ENCODE measurements at regions not wholly inside any gene's neighbourhood (a gene's known extent, or its start where the extent isn't known, plus 50 kb on each side); places are given as distances from the start of the nearest gene placed in this dataset.

DNA sequence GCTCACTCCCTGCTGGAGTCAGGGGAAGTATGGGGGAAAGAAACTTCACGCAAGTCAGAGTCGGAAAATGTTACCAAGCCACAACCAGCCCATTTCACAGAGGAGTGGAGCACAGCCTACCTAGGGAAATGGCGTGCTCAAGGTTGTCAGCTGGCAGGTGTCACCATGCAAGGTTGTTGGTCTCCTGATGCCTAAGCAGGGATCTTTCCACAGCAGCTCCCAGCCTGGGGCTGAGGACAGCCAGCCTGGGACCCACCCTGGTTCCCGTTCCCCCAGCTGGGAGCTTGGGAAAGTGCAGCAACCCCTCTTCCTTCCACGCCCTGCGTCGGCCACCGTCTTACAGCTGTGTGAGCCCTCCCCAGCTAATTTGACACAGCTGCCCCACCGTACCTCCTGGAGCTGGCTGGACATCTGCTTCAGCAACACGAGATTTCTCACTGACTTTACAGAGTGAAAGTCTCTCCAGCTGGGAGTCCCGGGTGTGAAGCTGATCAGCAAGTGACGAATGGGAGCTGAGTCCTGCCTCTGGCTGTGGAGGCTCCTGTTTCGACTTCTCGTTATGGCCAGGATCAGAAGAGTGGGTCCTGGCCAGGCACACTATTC is 224.6 kb upstream of the RAB4A start:
- DNase-seq (ENCODE audit: low spot score in 2 of 2), result no peak
- TF ChIP-seq, protein P1, sequence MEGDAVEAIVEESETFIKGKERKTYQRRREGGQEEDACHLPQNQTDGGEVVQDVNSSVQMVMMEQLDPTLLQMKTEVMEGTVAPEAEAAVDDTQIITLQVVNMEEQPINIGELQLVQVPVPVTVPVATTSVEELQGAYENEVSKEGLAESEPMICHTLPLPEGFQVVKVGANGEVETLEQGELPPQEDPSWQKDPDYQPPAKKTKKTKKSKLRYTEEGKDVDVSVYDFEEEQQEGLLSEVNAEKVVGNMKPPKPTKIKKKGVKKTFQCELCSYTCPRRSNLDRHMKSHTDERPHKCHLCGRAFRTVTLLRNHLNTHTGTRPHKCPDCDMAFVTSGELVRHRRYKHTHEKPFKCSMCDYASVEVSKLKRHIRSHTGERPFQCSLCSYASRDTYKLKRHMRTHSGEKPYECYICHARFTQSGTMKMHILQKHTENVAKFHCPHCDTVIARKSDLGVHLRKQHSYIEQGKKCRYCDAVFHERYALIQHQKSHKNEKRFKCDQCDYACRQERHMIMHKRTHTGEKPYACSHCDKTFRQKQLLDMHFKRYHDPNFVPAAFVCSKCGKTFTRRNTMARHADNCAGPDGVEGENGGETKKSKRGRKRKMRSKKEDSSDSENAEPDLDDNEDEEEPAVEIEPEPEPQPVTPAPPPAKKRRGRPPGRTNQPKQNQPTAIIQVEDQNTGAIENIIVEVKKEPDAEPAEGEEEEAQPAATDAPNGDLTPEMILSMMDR (IDR thresholded peaks at IDR 0.05), result no peak
- TF ChIP-seq POLR2A (IDR thresholded peaks at IDR 0.05), result no peak
- H3K4me3 ChIP-seq (ENCODE audit: low read depth, poor library complexity, severe bottlenecking), result no peak overlapping the region
- WGBS, 2 donors, result 57 to 68% methylated on average over 14 of the region's 14 CpGs
- intact Hi-C loops (cut with DNase I; ENCODE audit: low total_unique reads), result no loop called here

DNA sequence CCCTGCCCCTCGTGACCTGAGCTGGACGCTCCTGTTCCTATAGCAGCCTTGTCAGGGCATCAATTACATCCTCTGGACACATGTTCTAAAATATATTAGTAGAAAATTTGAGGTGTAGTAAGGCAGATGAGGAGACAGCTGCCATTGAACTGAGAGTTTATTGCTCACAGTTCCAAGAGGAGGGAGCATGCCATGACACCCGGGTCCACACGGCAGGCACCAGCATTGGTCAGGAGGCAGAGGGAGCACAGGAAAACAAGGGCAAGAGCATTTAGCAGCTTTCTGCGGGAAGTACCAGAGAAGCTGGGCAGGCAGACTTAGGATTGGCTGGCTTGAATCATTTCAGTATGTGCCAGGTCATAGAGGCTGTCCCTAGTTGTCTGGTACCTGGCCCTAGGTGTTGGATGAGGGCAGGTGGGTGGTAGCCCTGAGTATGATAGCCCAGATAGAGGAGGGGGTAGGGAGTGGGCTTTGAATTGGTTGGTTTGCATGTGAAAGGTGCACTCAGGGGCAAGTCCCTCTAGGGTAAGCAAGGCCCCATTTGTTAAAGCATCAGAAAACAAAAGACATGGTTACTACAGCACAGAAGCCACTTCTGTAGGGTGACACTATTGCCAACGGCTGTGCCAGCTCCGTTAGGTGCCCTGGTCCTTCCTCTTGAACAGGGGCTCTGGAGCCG is 223.6 kb upstream of the RAB4A start:
- WGBS, 2 donors, result 91 to 92% methylated on average over 8 of the region's 8 CpGs
- TF ChIP-seq POLR2A (IDR thresholded peaks at IDR 0.05), result no peak
- TF ChIP-seq, protein P1 (IDR thresholded peaks at IDR 0.05), result no peak
- intact Hi-C loops (cut with DNase I; ENCODE audit: low total_unique reads), result no loop called here
- H3K4me3 ChIP-seq (ENCODE audit: low read depth, poor library complexity, severe bottlenecking), result no peak overlapping the region
- DNase-seq (ENCODE audit: low spot score in 2 of 2), result no peak

- intact Hi-C loops (cut with DNase I; ENCODE audit: low total_unique reads), result no loop called here
- TF ChIP-seq, protein P1 (IDR thresholded peaks at IDR 0.05), result no peak
- no peak for DNase-seq (ENCODE audit: low spot score in 2 of 2)
- WGBS, 2 donors, result 52 to 63% methylated on average over 11 of the region's 11 CpGs
- H3K4me3 ChIP-seq (ENCODE audit: low read depth, poor library complexity, severe bottlenecking), result no peak overlapping the region
These were observed 222.9 kb upstream of the RAB4A start for GRCh38 chr1:229047840-229048620.

DNA sequence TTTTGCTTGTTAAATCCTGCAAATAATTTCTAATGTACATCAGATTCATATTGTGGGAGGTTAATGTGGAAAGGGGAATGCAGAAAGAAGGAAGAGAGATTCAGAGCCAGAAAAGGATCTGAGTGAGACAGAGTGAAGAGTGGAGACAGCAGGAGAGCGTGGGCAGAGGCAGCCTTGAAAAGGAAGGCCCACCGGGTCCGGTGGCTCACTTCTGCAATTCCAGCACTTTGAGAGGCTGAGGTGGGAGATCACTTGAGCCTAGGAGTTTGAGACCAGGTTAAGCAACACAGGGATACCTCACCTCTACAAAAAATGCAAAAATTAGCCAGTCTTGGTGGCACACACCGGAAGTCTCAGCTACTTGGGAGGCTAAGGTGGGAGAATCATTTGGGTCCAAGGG is 222.0 kb upstream of the RAB4A start:
- TF ChIP-seq POLR2A (IDR thresholded peaks at IDR 0.05), result no peak

GRCh38 chr1:229056046-229056445 is 214.9 kb upstream of the RAB4A start:
- intact Hi-C loops (cut with DNase I; ENCODE audit: low total_unique reads), result no loop called here
- no peak overlapping the region for H3K4me3 ChIP-seq (ENCODE audit: low read depth, poor library complexity, severe bottlenecking)
- 50 to 53% methylated on average over 1 of the region's 1 CpG for WGBS, 2 donors
- no peak for TF ChIP-seq POLR2A (IDR thresholded peaks at IDR 0.05)
- TF ChIP-seq, protein P1 (IDR thresholded peaks at IDR 0.05), result no peak
- no peak for DNase-seq (ENCODE audit: low spot score in 2 of 2)

More for the DNA sequence above, 222.0 kb upstream of the RAB4A start:
- H3K4me3 ChIP-seq (ENCODE audit: low read depth, poor library complexity, severe bottlenecking), result no peak overlapping the region
- DNase-seq (ENCODE audit: low spot score in 2 of 2), result no peak
- intact Hi-C loops (cut with DNase I; ENCODE audit: low total_unique reads), result no loop called here
- WGBS, 2 donors, result 79 to 96% methylated on average over 4 of the region's 4 CpGs

DNA sequence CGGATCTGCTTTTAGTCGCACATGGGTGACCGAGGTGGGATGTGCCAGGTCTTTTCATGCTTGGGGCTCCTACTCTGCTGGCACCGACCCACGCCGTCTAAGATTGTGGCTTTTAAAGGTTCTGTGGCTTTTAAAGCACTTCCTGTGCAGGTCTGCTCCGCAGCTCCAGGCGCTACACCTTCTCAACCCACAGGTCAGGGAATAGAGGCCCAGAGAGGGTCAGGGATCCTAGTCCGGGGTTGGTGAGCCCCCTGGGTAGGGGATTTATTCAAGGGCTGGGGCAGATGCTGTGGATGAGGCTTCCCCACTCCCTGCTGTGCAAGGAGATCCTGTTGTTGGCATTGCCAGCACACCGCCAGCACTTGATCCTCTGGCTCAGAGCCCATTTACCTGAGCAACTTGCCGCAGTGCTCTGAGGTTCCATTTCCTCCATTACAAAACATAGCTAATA is 212.8 kb upstream of the RAB4A start:
- intact Hi-C loops (cut with DNase I; ENCODE audit: low total_unique reads), result no loop called here
- DNase-seq (ENCODE audit: low spot score in 2 of 2), result no peak
- WGBS, 2 donors, result 69 to 74% methylated on average over 11 of the region's 11 CpGs

More for the DNA sequence above, 212.8 kb upstream of the RAB4A start:
- no peak for TF ChIP-seq POLR2A (IDR thresholded peaks at IDR 0.05)
- TF ChIP-seq, protein P1 (IDR thresholded peaks at IDR 0.05), result no peak
- H3K4me3 ChIP-seq (ENCODE audit: low read depth, poor library complexity, severe bottlenecking), result no peak overlapping the region
